A673 (cell line): ENCODE measurements at regions not wholly inside any gene's neighbourhood (a gene's known extent, or its start where the extent isn't known, plus 50 kb on each side); places are given as distances from the start of the nearest gene placed in this dataset.

ENCODE experiments used
- EZH2 ChIP-seq: fragments of 200-600 bp; sonication (generic); IDR thresholded peaks from 2 replicates; pipeline ENCODE4 v1.6.1; 2017; ENCODE audit warnings: borderline replicate concordance, low read depth, mild to moderate bottlenecking, mixed read lengths, antibody characterized with exemption, low read length; ENCODE audit not compliant: poor library complexity, severe bottlenecking
- TF ChIP-seq, protein P1 (sequence below): fragments of 300-800, 200-600 bp; sonication (generic); conservative IDR thresholded peaks from 2 replicates; pipeline ENCODE4 v1.5.1; 2017; ENCODE audit warnings: low read depth, mild to moderate bottlenecking, antibody characterized with exemption, low read length, moderate library complexity, mixed read lengths

DNA sequence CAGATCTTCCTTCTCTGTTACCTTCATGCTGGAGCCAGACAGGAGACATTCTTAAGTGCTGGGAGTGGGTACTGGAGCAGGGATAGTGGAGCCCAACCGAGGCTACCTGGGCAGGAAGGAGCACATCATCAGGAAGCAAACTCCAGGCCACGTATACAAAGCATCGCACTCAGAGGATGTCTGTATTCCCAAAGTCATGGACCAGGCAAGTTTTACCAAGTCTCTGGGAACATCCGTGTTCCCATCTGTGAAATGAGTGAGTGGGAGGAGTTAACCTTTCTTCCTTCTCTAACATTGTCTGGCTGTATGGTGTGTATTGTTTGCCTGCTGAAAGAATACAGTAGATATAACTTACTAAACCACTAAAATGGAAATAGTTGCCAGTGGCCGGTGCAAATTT is 175.0 kb upstream of the TMEM45B start:
- TF ChIP-seq, protein P1, sequence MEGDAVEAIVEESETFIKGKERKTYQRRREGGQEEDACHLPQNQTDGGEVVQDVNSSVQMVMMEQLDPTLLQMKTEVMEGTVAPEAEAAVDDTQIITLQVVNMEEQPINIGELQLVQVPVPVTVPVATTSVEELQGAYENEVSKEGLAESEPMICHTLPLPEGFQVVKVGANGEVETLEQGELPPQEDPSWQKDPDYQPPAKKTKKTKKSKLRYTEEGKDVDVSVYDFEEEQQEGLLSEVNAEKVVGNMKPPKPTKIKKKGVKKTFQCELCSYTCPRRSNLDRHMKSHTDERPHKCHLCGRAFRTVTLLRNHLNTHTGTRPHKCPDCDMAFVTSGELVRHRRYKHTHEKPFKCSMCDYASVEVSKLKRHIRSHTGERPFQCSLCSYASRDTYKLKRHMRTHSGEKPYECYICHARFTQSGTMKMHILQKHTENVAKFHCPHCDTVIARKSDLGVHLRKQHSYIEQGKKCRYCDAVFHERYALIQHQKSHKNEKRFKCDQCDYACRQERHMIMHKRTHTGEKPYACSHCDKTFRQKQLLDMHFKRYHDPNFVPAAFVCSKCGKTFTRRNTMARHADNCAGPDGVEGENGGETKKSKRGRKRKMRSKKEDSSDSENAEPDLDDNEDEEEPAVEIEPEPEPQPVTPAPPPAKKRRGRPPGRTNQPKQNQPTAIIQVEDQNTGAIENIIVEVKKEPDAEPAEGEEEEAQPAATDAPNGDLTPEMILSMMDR, result no peak
- TF ChIP-seq EZH2, result no peak
